AG09319 (cell line): ENCODE measurements at regions not wholly inside any gene's neighbourhood (a gene's known extent, or its start where the extent isn't known, plus 50 kb on each side); places are given as distances from the start of the nearest gene placed in this dataset.

Experiments used
- DNase-seq: peaks from one replicate; pipeline ENCODE4 v3.0.0-alpha.2; 2010; ENCODE audit warnings: low read depth; ENCODE audit errors: extremely low read depth
- CTCF ChIP-seq: IDR thresholded peaks from 2 replicates; pipeline ENCODE4 v1.5.1; 2011; ENCODE audit warnings: low read depth, mild to moderate bottlenecking, inconsistent platforms, low read length, moderate library complexity

GRCh38 chr18:56479841-56480240 is 158.6 kb downstream of the TXNL1 start:
- no peak for TF ChIP-seq CTCF

GRCh38 chr18:56475250-56475649 is 163.1 kb downstream of the TXNL1 start:
- no peak for TF ChIP-seq CTCF
- no peak for DNase-seq

More at GRCh38 chr18:56479841-56480240, 158.6 kb downstream of the TXNL1 start:
- DNase-seq: peak; percentile 3

GRCh38 chr18:56473400-56474024 is 164.9 kb downstream of the TXNL1 start:
- no peak for DNase-seq
- TF ChIP-seq CTCF: no peak

- no peak for TF ChIP-seq CTCF
- DNase-seq: no peak
Observed at GRCh38 chr18:56470406-56471351, 167.7 kb downstream of the TXNL1 start.

GRCh38 chr18:56469582-56469981 is 168.8 kb downstream of the TXNL1 start:
- no peak for DNase-seq
- TF ChIP-seq CTCF: no peak

- TF ChIP-seq CTCF: no peak
- DNase-seq: no peak
Observed at GRCh38 chr18:56468396-56468795, 170.0 kb downstream of the TXNL1 start.

- TF ChIP-seq CTCF: no peak
- no peak for DNase-seq
Observed at GRCh38 chr18:56462276-56462675, 176.1 kb downstream of the TXNL1 start.
